IMR-90 (cell line): ENCODE measurements at regions not wholly inside any gene's neighbourhood (a gene's known extent, or its start where the extent isn't known, plus 50 kb on each side); places are given as distances from the start of the nearest gene placed in this dataset.

Source experiments
- ATAC-seq: fragments of 200-7000 bp; cut with Tn5 transposase; 2 replicates; pipeline ENCODE4 v1.9.1; 2020; ENCODE audit warnings: low read depth, mild to moderate bottlenecking, moderate library complexity
- BruUV-seq: library from RNA; stranded (reverse); fragments of 400-500 nt; replicated peaks from 2 replicates; lab custom pipeline; 2021; lab: Mats Ljungman, UMichigan
- CTCF ChIA-PET: fragments of 300-600 bp; formaldehyde crosslinking; extraction: SDS; loops from one replicate; lab custom pipeline; 2021; ENCODE audit warnings: antibody characterized with exemption; lab: Yijun Ruan, JAX
- POLR2A ChIA-PET: fragments of 300-600 bp; sonication (Branson Sonifier 250); formaldehyde crosslinking; loops from one replicate; lab custom pipeline; 2022; ENCODE audit warnings: antibody characterized with exemption; ENCODE audit not compliant: unreplicated experiment; lab: Charles Lee
- DNase-seq: peaks from one replicate; pipeline ENCODE4 v3.0.0; 2013
- H2AFZ ChIP-seq: replicated peaks from 2 replicates; pipeline ENCODE3; 2013; ENCODE audit warnings: low read length, mild to moderate bottlenecking; ENCODE audit not compliant: poor library complexity
- H2AK5ac ChIP-seq: 2 replicates; pipeline ENCODE4 v1.6.1; 2013; ENCODE audit warnings: low read depth, low read length, inconsistent platforms
- H2AK9ac ChIP-seq: replicated peaks from 2 replicates; pipeline ENCODE3; 2013; ENCODE audit warnings: mild to moderate bottlenecking, low read depth, low read length, moderate library complexity; ENCODE audit not compliant: poor library complexity
- H2BK120ac ChIP-seq: 2 replicates; pipeline ENCODE4 v1.6.1; 2013; ENCODE audit warnings: low read depth, low read length, inconsistent platforms
- H2BK15ac ChIP-seq: 3 replicates; pipeline ENCODE4 v1.6.1; 2013; ENCODE audit warnings: low read depth, low read length, inconsistent platforms
- H2BK20ac ChIP-seq: 2 replicates; pipeline ENCODE4 v1.6.1; 2013; ENCODE audit warnings: low read depth, mild to moderate bottlenecking, inconsistent platforms, low read length, moderate library complexity
- H2BK5ac ChIP-seq: 2 replicates; pipeline ENCODE4 v1.6.1; 2013; ENCODE audit warnings: mild to moderate bottlenecking, low read depth, low read length, inconsistent platforms; ENCODE audit not compliant: poor library complexity, severe bottlenecking
- H3K14ac ChIP-seq: replicated peaks from 2 replicates; pipeline ENCODE4 v1.6.1; 2013; ENCODE audit warnings: low read depth, low read length, inconsistent platforms
- H3K18ac ChIP-seq: 2 replicates; pipeline ENCODE4 v1.6.1; 2013; ENCODE audit warnings: low read depth, low read length, control low read depth
- H3K23ac ChIP-seq: 2 replicates; pipeline ENCODE4 v1.6.1; 2013; ENCODE audit warnings: low read depth, low read length, inconsistent platforms
- H3K27ac ChIP-seq: 2 replicates; pipeline ENCODE4 v1.5.1; 2013; ENCODE audit warnings: mild to moderate bottlenecking, control low read depth, low read length; ENCODE audit not compliant: insufficient read depth
- H3K27me3 ChIP-seq: 2 replicates; pipeline ENCODE4 v1.6.1; 2013; ENCODE audit warnings: low read length; ENCODE audit not compliant: control insufficient read depth, insufficient read depth
- H3K36me3 ChIP-seq: 2 replicates; pipeline ENCODE4 v1.6.1; 2013; ENCODE audit warnings: low read length, mixed read lengths; ENCODE audit not compliant: control insufficient read depth, insufficient read depth
- H3K4ac ChIP-seq: 2 replicates; pipeline ENCODE4 v1.6.1; 2013; ENCODE audit warnings: low read depth, low read length, inconsistent platforms
- H3K4me1 ChIP-seq: 2 replicates; pipeline ENCODE4 v1.6.1; 2013; ENCODE audit warnings: low read length, mixed read lengths; ENCODE audit not compliant: control insufficient read depth, insufficient read depth
- H3K4me2 ChIP-seq: 2 replicates; pipeline ENCODE4 v1.6.1; 2013; ENCODE audit warnings: low read depth, mild to moderate bottlenecking, control low read depth, low read length, moderate library complexity
- H3K4me3 ChIP-seq: 2 replicates; pipeline ENCODE4 v1.5.1; 2013; ENCODE audit warnings: low read depth, mild to moderate bottlenecking, control low read depth, low read length, moderate library complexity; ENCODE audit not compliant: insufficient read depth
- H3K56ac ChIP-seq: 2 replicates; pipeline ENCODE4 v1.6.1; 2013; ENCODE audit warnings: low read length, inconsistent platforms; ENCODE audit not compliant: insufficient read depth; ENCODE audit errors: extremely low read depth
- H3K79me1 ChIP-seq, 2 experiments: 2 replicates each; pipeline ENCODE4 v1.6.1; 2013; ENCODE audit warnings: low read length in 2 of 2, inconsistent platforms in 1 of 2, low read depth in 1 of 2
- H3K9ac ChIP-seq: 2 replicates; pipeline ENCODE4 v1.6.1; 2013; ENCODE audit warnings: low read depth, low read length, control low read depth
- H3K9me1 ChIP-seq: 2 replicates; pipeline ENCODE4 v1.6.1; 2013; ENCODE audit warnings: low read length, inconsistent platforms; ENCODE audit not compliant: insufficient read depth
- H3K9me3 ChIP-seq: 2 replicates; pipeline ENCODE4 v1.6.1; 2013; ENCODE audit warnings: low read length; ENCODE audit not compliant: control insufficient read depth, insufficient read depth
- H4K20me1 ChIP-seq: 2 replicates; pipeline ENCODE4 v1.6.1; 2013; ENCODE audit warnings: low read length, inconsistent platforms; ENCODE audit not compliant: insufficient read depth
- H4K5ac ChIP-seq: 2 replicates; pipeline ENCODE4 v1.6.1; 2013; ENCODE audit warnings: mild to moderate bottlenecking, low read depth, low read length, control low read depth
- H4K8ac ChIP-seq, 2 experiments: 2 replicates each; pipeline ENCODE4 v1.6.1; 2013; ENCODE audit warnings: low read depth in 2 of 2, low read length in 2 of 2, control low read depth in 1 of 2, inconsistent platforms in 1 of 2
- H4K91ac ChIP-seq: 2 replicates; pipeline ENCODE4 v1.6.1; 2013; ENCODE audit warnings: low read depth, low read length, inconsistent platforms; ENCODE audit not compliant: insufficient read depth
- BHLHE40 ChIP-seq: fragments of 150-350 bp; IDR thresholded peaks from 2 replicates; pipeline ENCODE4 v1.6.1; 2016; ENCODE audit warnings: mild to moderate bottlenecking, low read depth, low read length
- CEBPB ChIP-seq: IDR thresholded peaks from 2 replicates; pipeline ENCODE4 v1.6.1; 2012; ENCODE audit warnings: low read depth, low read length, improper control_type of control experiment
- CHD1 ChIP-seq: IDR thresholded peaks from 2 replicates; pipeline ENCODE4 v1.6.1; 2012; ENCODE audit warnings: low read depth, low read length, improper control_type of control experiment
- CTCF ChIP-seq: conservative IDR thresholded peaks from 2 replicates; pipeline ENCODE4 v1.5.1; 2012; ENCODE audit warnings: mild to moderate bottlenecking, low read depth, low read length, improper control_type of control experiment
- ELK1 ChIP-seq: fragments of 150-350 bp; IDR thresholded peaks from 2 replicates; pipeline ENCODE4 v1.6.1; 2016; ENCODE audit warnings: low read depth, mild to moderate bottlenecking, low read length, moderate library complexity, borderline replicate concordance
- FOS ChIP-seq: fragments of 150-350 bp; IDR thresholded peaks from 2 replicates; pipeline ENCODE4 v1.6.1; 2016; ENCODE audit warnings: low read depth, low read length
- MAFK ChIP-seq: IDR thresholded peaks from 2 replicates; pipeline ENCODE4 v1.6.1; 2012; ENCODE audit warnings: low read depth, low read length, improper control_type of control experiment
- MAZ ChIP-seq: IDR thresholded peaks from 2 replicates; pipeline ENCODE4 v1.6.1; 2012; ENCODE audit warnings: low read depth, mild to moderate bottlenecking, low read length, improper control_type of control experiment, moderate library complexity, borderline replicate concordance
- MXI1 ChIP-seq: IDR thresholded peaks from 2 replicates; pipeline ENCODE4 v1.6.1; 2012; ENCODE audit warnings: low read depth, mild to moderate bottlenecking, low read length, moderate library complexity, borderline replicate concordance
- NFE2L2 ChIP-seq: fragments of 150-350 bp; IDR thresholded peaks from 2 replicates; pipeline ENCODE4 v1.6.1; 2016; ENCODE audit warnings: low read depth, mild to moderate bottlenecking, low read length
- POLR2A ChIP-seq: IDR thresholded peaks from 2 replicates; pipeline ENCODE4 v1.6.1; 2012; ENCODE audit warnings: mild to moderate bottlenecking, low read depth, low read length
- RAD21 ChIP-seq: IDR thresholded peaks from 2 replicates; pipeline ENCODE4 v1.6.1; 2012; ENCODE audit warnings: low read length, improper control_type of control experiment
- RCOR1 ChIP-seq: IDR thresholded peaks from 2 replicates; pipeline ENCODE4 v1.6.1; 2012; ENCODE audit warnings: mild to moderate bottlenecking, low read length, improper control_type of control experiment; ENCODE audit not compliant: insufficient replicate concordance
- RFX5 ChIP-seq: IDR thresholded peaks from 2 replicates; pipeline ENCODE4 v1.8.0; 2012; ENCODE audit warnings: low read depth, mild to moderate bottlenecking, low read length, moderate library complexity
- SMC3 ChIP-seq: fragments of 150-350 bp; IDR thresholded peaks from 2 replicates; pipeline ENCODE4 v1.6.1; 2016; ENCODE audit warnings: low read depth, mild to moderate bottlenecking, antibody characterized with exemption, low read length, moderate library complexity
- USF2 ChIP-seq: fragments of 150-350 bp; IDR thresholded peaks from 2 replicates; pipeline ENCODE4 v1.6.1; 2017; ENCODE audit warnings: mild to moderate bottlenecking, antibody characterized with exemption, low read length, low read depth
- dilution Hi-C: fragments of 300-500 bp; cut with HindIII; formaldehyde crosslinking; loops from one replicate; pipeline ENCODE4 v1.14.3; 2018; ENCODE audit warnings: low sequenced_read_pairs; ENCODE audit not compliant: unreplicated experiment
- in situ Hi-C: fragments of 300-500 bp; cut with MboI; formaldehyde crosslinking; loops from 3 replicates; pipeline ENCODE4 v1.14.3; 2019; ENCODE audit warnings: low sequenced_read_pairs, inconsistent platforms, mixed read lengths
- intact Hi-C: fragments of 100-400 bp; cut with micrococcal nuclease; formaldehyde crosslinking; loops from 2 replicates; pipeline ENCODE4 v1.10.0; 2022

GRCh38 chr4:3877236-3877635 lies 111.1 kb downstream of the ADRA2C start:
- Histone ChIP-seq H3K79me1 (no peaks in the 10 kb centered on the region), H2BK5ac (no peak overlapping the region), H2BK15ac (no peak overlapping the region), H2BK20ac (no peak overlapping the region), H3K4me1 (no peaks in the 10 kb centered on the region; the same call in 1 of the 2 replicates), H2AK9ac (no peak overlapping the region), H3K9ac (no peak overlapping the region), H4K8ac (no peak overlapping the region), H3K36me3 (no peaks in the 10 kb centered on the region), H4K5ac (no peak overlapping the region), H3K27ac (no peak overlapping the region), H3K23ac (no peak overlapping the region), H2AFZ (no peak overlapping the region), H4K91ac (no peak overlapping the region), H3K4me3 (no peak overlapping the region), H3K27me3 (peaks cover 70% of the 10 kb centered on the region), H3K4me2 (no peak overlapping the region), H3K4ac (no peak overlapping the region), H2AK5ac (no peak overlapping the region), H3K9me1 (no peaks in the 10 kb centered on the region; the same call in 1 of the 2 replicates), H2BK120ac (no peak overlapping the region), H3K14ac (no peak overlapping the region), H3K56ac (no peak overlapping the region), H3K18ac (no peak overlapping the region), H3K9me3 (peaks cover 2% of the 10 kb centered on the region), H4K20me1 (no peaks in the 10 kb centered on the region)
- ChIA-PET POLR2A (no interaction called here), CTCF (no interaction called here)
- TF ChIP-seq CEBPB (no peak), RCOR1 (no peak), RAD21 (no peak), CHD1 (no peak), MAFK (no peak), CTCF (no peak), POLR2A (no peak), SMC3 (no peak), MAZ (no peak), FOS (no peak), BHLHE40 (no peak), USF2 (no peak), ELK1 (no peak), MXI1 (no peak), NFE2L2 (no peak), RFX5 (no peak)
- DNase-seq (no peak), ATAC-seq (no peak)
- in situ Hi-C loops: no loop called here
- intact Hi-C loops: no loop called here
- dilution Hi-C loops: no loop called here
- no TSS peak for BruUV-seq
